Neural cell (in vitro differentiated cells): ENCODE measurements at regions not wholly inside any gene's neighbourhood (a gene's known extent, or its start where the extent isn't known, plus 50 kb on each side); places are given as distances from the start of the nearest gene placed in this dataset.

Experiments
- CTCF ChIP-seq: fragments of 450-650 bp; IDR thresholded peaks from 2 replicates; pipeline ENCODE4 v1.5.1; 2014; ENCODE audit warnings: antibody characterized with exemption, mild to moderate bottlenecking, moderate library complexity; ENCODE audit not compliant: poor library complexity, severe bottlenecking
- EP300 ChIP-seq: fragments of 450-650 bp; conservative IDR thresholded peaks from 2 replicates; pipeline ENCODE4 v1.6.1; 2014; ENCODE audit warnings: antibody characterized with exemption, mild to moderate bottlenecking, moderate library complexity; ENCODE audit not compliant: poor library complexity, severe bottlenecking
- EZH2 ChIP-seq: fragments of 200-600, 300-800 bp; shearing (Covaris generic), sonication (generic); IDR thresholded peaks from 2 replicates; pipeline ENCODE4 v1.6.1; 2014; ENCODE audit warnings: antibody characterized with exemption, low read length, borderline replicate concordance, mild to moderate bottlenecking; ENCODE audit not compliant: insufficient read depth, poor library complexity, severe bottlenecking
- MXI1 ChIP-seq: fragments of 450-650 bp; conservative IDR thresholded peaks from 2 replicates; pipeline ENCODE4 v1.6.1; 2014; ENCODE audit warnings: antibody characterized with exemption, mild to moderate bottlenecking; ENCODE audit not compliant: poor library complexity, severe bottlenecking
- POLR2AphosphoS5 ChIP-seq: IDR thresholded peaks from 2 replicates; pipeline ENCODE4 v1.6.1; 2012
- RAD21 ChIP-seq: fragments of 450-650 bp; conservative IDR thresholded peaks from 2 replicates; pipeline ENCODE4 v1.6.1; 2014; ENCODE audit warnings: antibody characterized with exemption, mild to moderate bottlenecking, moderate library complexity
- REST ChIP-seq: IDR thresholded peaks from 2 replicates; pipeline ENCODE4 v1.6.1; 2012; ENCODE audit warnings: borderline replicate concordance
- TAF1 ChIP-seq: IDR thresholded peaks from 2 replicates; pipeline ENCODE4 v1.6.1; 2012; ENCODE audit warnings: low read depth

GRCh38 chr4:35934320-35934981, 309.9 kb downstream of the ARAP2 start:
- no peak for TF ChIP-seq EZH2
- peak; percentile 77 for TF ChIP-seq CTCF
- no peak for TF ChIP-seq EP300
- TF ChIP-seq REST: no peak
- no peak for TF ChIP-seq POLR2AphosphoS5
- TF ChIP-seq TAF1: no peak
- no peak for TF ChIP-seq MXI1
- TF ChIP-seq RAD21: peak; percentile 87
